Adrenal gland (tissue), 9 donors: ENCODE measurements at regions not wholly inside any gene's neighbourhood (a gene's known extent, or its start where the extent isn't known, plus 50 kb on each side); places are given as distances from the start of the nearest gene placed in this dataset.

Source experiments
- DNase-seq, 7 donors: peaks; one replicate each; pipeline ENCODE4 v3.0.0-alpha.2; 2019 to 2020
- H3K27ac ChIP-seq, 5 donors: fragments of 200-600 bp; sonication (generic) in 4 of 5; 1 replicate in 3 of 5; 2 replicates in 2 of 5; pipeline versions ENCODE4 v1.5.1 to v1.8.0; 2016 to 2020; ENCODE audit warnings: mild to moderate bottlenecking in 1 of 5
- H3K27me3 ChIP-seq: fragments of 200-600 bp; 2 replicates; pipeline ENCODE4 v1.8.0; 2021
- H3K36me3 ChIP-seq, 2 donors: fragments of 200-600 bp; replicated peaks in 1 of 2; 1 replicate in 1 of 2; 2 replicates in 1 of 2; pipeline versions ENCODE4 v1.5.1 to v1.8.0; 2018 to 2022
- H3K4me1 ChIP-seq, 2 donors: fragments of 200-600 bp; replicated peaks in 1 of 2; 1 replicate in 1 of 2; 2 replicates in 1 of 2; pipeline versions ENCODE4 v1.5.1 to v1.8.0; 2018 to 2021
- H3K4me3 ChIP-seq, 4 donors: fragments of 200-600 bp; sonication (generic) in 3 of 4; one replicate each; pipeline ENCODE4 v1.5.1; 2016 to 2018
- H3K9me3 ChIP-seq, 3 donors: fragments of 200-600 bp; sonication (generic) in 1 of 3; replicated peaks in 1 of 3; 1 replicate in 2 of 3; 2 replicates in 1 of 3; pipeline versions ENCODE4 v1.5.1 to v1.8.0; 2016 to 2021
- CTCF ChIP-seq, 6 experiments: fragments of 450-650 bp in 4 of 6; fragments of 200-600 bp in 2 of 6; sonication (generic) in 1 of 6; IDR thresholded peaks; 1 replicate in 5 of 6; 2 replicates in 1 of 6; pipeline versions ENCODE4 v1.5.1 to v1.8.0; 2016 to 2021; ENCODE audit warnings: antibody characterized with exemption in 6 of 6, mild to moderate bottlenecking in 2 of 6, moderate library complexity in 1 of 6
- POLR2A ChIP-seq, 2 donors: fragments of 450-650 bp; IDR thresholded peaks; one replicate each; pipeline ENCODE4 v1.6.1; 2017; ENCODE audit warnings: antibody characterized with exemption in 2 of 2, mild to moderate bottlenecking in 2 of 2, moderate library complexity in 1 of 2
- WGBS, 4 donors: extraction: QIAGEN DNeasy Blood & Tissue Kit in 2 of 4; methylation state at CpG; one replicate each; pipeline versions ENCODE4 v1.1.5 to v1.1.7; 2013 to 2017; 5-methylcytosine and 5-hydroxymethylcytosine counted together
- intact Hi-C, 2 donors: fragments of 100-400 bp; cut with DNase I; formaldehyde crosslinking; loops; one replicate each; pipeline versions ENCODE4 v1.14.1 to v1.15.0; 2022 to 2023
- donor health status: healthy with polysubstance abuse.
- donor health status: Bipolar disorder and iron deficiency.
- donor health status: DM: yes; HTN: yes; CAD: no.
- donor health status: DM: no; HTN: no; CAD: no.
- donor health status: DM: no; HTN: no; CAD: no.

DNA sequence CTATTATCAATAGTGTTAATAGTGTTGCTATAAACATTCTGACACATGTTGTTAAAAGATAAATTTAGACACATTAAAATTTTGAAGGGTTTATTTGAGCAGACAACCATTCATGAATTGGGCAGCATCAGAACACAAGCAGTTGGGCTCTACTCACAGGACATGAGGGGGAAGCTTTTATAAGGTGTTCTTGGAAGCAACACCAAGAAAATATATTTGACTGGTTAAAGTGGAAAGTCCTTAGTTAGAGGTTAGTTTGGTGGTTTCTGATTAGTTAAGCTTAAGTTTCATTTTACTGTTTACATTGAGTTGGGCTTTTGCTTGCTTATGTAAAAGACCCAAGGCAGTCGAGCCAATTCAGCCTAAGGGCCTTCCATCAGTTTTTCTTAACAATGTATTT is 220.7 kb downstream of the CD47 start:
- Histone ChIP-seq H3K27me3 (no peaks in the 10 kb centered on the region), H3K9me3 (no peaks in the 10 kb centered on the region), H3K4me3 (no peak overlapping the region), H3K36me3 (no peaks in the 10 kb centered on the region), H3K4me1 (peaks cover 0 to 9% of the 10 kb centered on the region in 2 donors), H3K27ac (no peak overlapping the region)
- intact Hi-C loops, result no loop called here
- 88 to 100% (median 93%) methylated on average over 1 of the region's 1 CpG for WGBS, 4 donors
- DNase-seq, result no peak
- TF ChIP-seq POLR2A (IDR thresholded peaks at IDR 0.05), result no peak
- no peak for TF ChIP-seq CTCF (IDR thresholded peaks at IDR 0.05)

DNA sequence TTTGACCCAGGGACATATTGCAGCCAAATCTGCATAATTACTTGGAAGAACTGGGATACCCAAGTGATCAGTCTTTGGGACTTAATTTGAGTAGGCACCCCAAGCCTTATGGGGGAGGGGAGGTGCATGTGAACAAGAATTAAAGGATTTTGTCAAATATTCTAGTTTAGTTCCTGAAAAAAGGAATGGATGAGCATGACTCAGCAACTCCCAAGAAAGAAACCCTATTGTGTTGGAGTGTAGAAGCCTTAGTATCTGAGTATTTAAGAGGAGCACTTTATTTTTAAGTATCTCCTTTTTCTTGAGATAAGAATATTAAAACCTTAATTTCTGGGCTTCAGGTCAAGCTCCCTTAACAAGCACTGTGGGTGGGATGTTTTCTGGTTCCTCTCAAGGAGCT is 222.4 kb downstream of the CD47 start:
- intact Hi-C loops, result no loop called here
- H3K4me3 ChIP-seq, result no peak overlapping the region
- H3K36me3 ChIP-seq, result no peaks in the 10 kb centered on the region
- no peak overlapping the region for H3K27ac ChIP-seq
- no peaks in the 10 kb centered on the region for H3K27me3 ChIP-seq
- TF ChIP-seq CTCF (IDR thresholded peaks at IDR 0.05) (no peak), POLR2A (IDR thresholded peaks at IDR 0.05) (no peak)
- H3K9me3 ChIP-seq, result no peaks in the 10 kb centered on the region
- H3K4me1 ChIP-seq, result peaks cover 0 to 9% of the 10 kb centered on the region in 2 donors
- no peak for DNase-seq

DNA sequence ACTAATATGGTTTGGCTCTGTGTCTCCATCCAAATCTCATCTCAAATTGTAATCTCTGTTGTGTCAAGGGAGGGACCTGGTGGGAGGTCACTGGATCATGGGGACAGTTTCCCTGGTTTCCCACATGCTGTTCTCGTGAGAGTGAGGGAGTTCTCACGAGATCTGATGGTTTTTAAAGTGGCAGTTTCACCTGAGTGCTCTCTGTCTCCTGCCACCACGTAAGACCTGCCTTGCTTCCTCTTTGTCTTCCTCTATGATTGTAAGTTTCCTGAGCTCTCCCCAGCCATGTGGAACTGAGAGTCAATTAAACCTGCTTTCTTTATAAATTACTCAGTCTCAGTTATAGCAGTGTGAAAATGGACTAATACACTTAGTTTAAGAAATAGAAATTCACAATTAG is 228.9 kb downstream of the CD47 start:
- TF ChIP-seq POLR2A (IDR thresholded peaks at IDR 0.05) (no peak), CTCF (IDR thresholded peaks at IDR 0.05) (no peak)
- Histone ChIP-seq H3K4me1 (no peaks in the 10 kb centered on the region), H3K27ac (no peak overlapping the region), H3K4me3 (no peak overlapping the region), H3K9me3 (no peaks in the 10 kb centered on the region), H3K36me3 (no peaks in the 10 kb centered on the region), H3K27me3 (no peaks in the 10 kb centered on the region)
- intact Hi-C loops, result no loop called here
- 35 to 52% (median 42%) methylated on average over 3 of the region's 3 CpGs for WGBS, 4 donors
- no peak for DNase-seq

DNA sequence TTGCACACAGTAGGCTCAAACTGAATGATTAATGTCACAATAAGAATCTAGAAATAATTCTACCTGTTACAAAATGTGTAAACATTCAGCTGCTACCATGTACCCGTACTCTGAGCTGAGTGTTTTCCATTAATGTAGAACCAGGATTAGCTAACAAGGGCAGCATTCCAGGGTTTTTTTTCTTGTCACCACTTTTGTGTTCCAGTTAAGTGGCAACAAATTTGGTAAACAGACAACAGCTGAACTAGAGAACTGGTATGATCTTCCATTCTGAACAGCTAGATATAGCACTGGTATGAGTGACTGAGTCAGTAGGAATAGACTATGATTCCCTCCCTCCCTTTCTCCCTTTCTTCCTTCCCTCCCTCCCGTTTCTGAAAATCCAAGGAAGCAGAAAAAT is 229.4 kb downstream of the CD47 start:
- Histone ChIP-seq H3K27ac (no peak overlapping the region), H3K4me3 (no peak overlapping the region), H3K4me1 (no peaks in the 10 kb centered on the region), H3K36me3 (no peaks in the 10 kb centered on the region), H3K27me3 (no peaks in the 10 kb centered on the region), H3K9me3 (no peaks in the 10 kb centered on the region)
- intact Hi-C loops, result no loop called here
- no peak for DNase-seq
- WGBS, 4 donors, result 57 to 78% (median 71%) methylated on average over 2 of the region's 2 CpGs
- TF ChIP-seq CTCF (IDR thresholded peaks at IDR 0.05) (no peak), POLR2A (IDR thresholded peaks at IDR 0.05) (no peak)
